Central memory CD4-positive, alpha-beta T cell (primary cell): ENCODE measurements at regions not wholly inside any gene's neighbourhood (a gene's known extent, or its start where the extent isn't known, plus 50 kb on each side); places are given as distances from the start of the nearest gene placed in this dataset.
"Not testable (repeated sequence)": the region's sequence is repeated elsewhere in the genome, so short reads cannot be mapped to it uniquely, and the experiment has no call there.

ENCODE experiments used
- DNase-seq: peaks from one replicate; pipeline ENCODE4 v3.0.0; 2022

- no peak for DNase-seq
Observed at GRCh38 chr3:150357923-150358607, 50.0 kb upstream of the TSC22D2 start.

- DNase-seq, result no peak
Observed at GRCh38 chr3:150357140-150357539, 51.0 kb upstream of the TSC22D2 start.

- no peak for DNase-seq
Observed at GRCh38 chr3:150355574-150355973, 52.5 kb upstream of the TSC22D2 start.

- DNase-seq, result no peak
Observed at GRCh38 chr3:150352931-150353330, 55.2 kb upstream of the TSC22D2 start.

GRCh38 chr3:150351398-150351797 is 56.7 kb upstream of the TSC22D2 start:
- DNase-seq, result no peak

- DNase-seq, result no peak
Observed at GRCh38 chr3:150349314-150350097, 58.6 kb upstream of the TSC22D2 start.

- DNase-seq, result no peak
Observed at GRCh38 chr3:150348500-150348899, 59.6 kb upstream of the TSC22D2 start.

DNA sequence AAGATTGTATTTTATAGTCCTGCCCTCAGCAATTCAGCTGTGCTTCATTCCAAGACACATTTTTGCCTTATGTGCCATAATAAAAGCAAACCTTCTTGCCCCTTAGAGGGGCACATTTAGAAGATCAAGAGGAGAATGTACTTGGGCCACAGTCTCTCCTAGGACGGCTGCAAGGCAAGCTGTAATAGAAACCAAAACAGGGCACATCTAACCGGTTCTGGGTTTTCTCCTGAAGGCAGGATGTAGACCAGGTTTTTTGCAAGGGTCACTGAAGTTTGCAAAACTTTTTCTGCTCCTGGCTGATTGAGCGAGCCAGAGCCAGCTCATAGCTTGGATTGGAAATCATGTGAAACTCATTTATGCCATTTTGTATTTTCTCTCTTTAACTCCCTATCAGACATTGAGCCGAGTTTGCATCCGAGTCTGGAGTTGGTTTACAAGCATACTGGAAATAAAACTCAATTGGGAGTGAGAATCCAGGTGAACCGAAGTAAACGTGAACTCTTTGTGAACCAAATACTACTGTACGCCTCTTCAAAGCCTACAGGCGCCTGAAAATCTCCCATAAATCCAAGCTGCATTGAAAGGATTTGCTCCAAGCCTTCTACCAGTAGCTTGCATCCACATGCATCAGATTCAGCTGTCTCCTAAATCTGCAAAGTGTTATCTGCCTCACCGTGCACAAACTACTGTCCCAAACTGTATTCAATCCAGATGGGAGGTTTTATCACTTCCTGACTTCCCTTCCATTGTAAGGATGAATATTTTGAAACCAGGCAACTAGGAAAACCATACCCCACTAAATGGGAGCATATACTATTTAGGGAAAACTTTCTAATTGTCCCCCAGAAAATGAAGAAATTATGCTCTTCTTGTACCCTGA is 60.9 kb upstream of the TSC22D2 start:
- no peak for DNase-seq

GRCh38 chr3:150346266-150346665 is 61.8 kb upstream of the TSC22D2 start:
- DNase-seq, result no peak

GRCh38 chr3:150345021-150345538 is 63.0 kb upstream of the TSC22D2 start:
- DNase-seq, result no peak

- no peak for DNase-seq
Observed at GRCh38 chr3:150344079-150344759, 63.9 kb upstream of the TSC22D2 start.

DNA sequence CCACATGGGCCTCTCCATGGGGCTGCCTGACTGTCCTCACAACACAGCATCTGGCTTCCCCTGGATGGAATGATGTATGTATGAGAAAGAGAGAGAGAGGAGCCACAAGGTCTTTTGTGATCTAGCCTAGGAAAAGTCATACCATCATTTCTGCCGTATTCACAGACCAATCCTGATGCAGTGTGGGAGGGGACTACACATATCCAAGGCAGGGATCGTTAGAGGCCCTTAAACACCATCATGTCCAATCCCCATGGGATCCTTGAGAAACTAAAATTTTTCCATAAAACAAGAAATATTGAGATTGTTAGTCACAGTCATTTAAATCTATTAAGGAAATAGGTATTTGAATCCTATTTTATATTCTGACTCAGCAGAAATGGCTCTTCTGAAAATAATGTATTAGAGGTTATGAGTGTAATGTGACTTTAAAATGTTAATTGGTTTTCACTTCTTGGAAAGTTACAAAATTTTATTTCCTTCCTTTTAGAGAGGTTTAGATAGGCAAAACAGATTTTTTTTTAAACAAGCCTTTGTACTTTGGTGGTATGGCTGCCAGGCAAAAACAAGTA is 65.1 kb upstream of the TSC22D2 start:
- DNase-seq, result no peak

GRCh38 chr3:150341891-150342290 is 66.2 kb upstream of the TSC22D2 start:
- no peak for DNase-seq

GRCh38 chr3:150336363-150336762 is 71.7 kb upstream of the TSC22D2 start:
- DNase-seq, result not testable (repeated sequence)

DNA sequence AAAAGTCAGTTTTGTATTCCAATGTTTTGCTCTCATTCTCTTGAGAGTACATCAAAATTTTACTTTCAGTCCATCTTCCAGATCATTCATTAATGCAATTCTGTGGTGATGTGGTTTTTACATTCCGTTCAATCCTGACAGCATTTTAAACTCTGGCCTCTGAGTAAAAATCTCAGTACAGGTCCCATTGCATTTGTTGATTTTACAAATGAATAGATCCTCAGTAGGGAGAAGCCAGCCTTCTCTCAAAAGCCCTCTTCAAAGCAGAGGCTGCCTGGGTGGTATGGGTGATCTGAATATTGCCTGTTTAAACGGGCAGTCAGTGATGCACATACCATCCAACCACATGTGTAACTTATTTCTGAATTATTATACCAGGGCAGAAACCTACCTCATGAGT is 72.5 kb upstream of the TSC22D2 start:
- DNase-seq, result no peak

DNA sequence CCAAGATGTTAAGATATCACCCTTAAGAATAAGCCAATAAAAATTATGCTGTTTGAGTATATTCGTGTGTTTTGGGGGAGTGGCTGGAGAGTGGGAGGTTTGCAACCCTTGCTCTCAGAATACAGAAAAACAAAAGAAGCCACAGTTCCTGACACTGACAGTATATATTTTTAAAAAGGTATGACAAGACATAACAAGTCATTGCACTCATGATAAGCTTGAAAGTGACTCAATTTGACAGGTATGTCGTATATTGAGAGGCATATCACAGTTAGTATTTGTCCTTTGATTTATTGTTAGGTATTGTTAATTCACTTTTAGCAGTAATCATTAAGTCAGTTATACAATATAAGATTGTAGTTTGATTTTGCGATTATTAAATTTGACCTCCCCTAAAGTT is 73.1 kb upstream of the TSC22D2 start:
- DNase-seq, result no peak

- DNase-seq, result no peak
Observed at GRCh38 chr3:150333477-150333876, 74.6 kb upstream of the TSC22D2 start.

- DNase-seq, result no peak
Observed at GRCh38 chr3:150331978-150332568, 76.0 kb upstream of the TSC22D2 start.

- no peak for DNase-seq
Observed at GRCh38 chr3:150330872-150331271, 77.2 kb upstream of the TSC22D2 start.

DNA sequence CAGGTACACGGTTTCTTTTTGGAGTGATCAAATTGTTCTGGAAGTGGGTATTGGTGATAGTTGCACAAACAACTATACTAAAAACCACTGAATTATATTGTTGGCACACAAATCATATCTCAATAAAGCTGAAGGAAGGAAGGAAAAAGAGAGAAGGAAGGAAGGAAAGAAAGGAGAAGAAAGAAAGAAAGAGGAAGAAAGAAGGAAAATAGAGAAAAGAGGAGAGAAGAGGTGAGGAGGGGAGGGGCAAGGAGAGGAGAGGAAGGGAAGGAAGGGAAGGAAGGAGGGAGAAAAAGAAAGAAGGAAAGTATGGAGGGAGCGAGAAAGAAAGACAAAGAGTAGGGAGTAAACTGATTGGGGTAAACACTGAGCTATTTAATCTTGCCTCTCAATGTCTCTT is 77.9 kb upstream of the TSC22D2 start:
- no peak for DNase-seq

GRCh38 chr3:150329408-150329807 is 78.7 kb upstream of the TSC22D2 start:
- no peak for DNase-seq

GRCh38 chr3:150328654-150329040 is 79.5 kb upstream of the TSC22D2 start:
- DNase-seq, result no peak
